Activated B cell treated with CpG ODN at 0.5 μM for 24 hours (primary cell): ENCODE measurements at regions not wholly inside any gene's neighbourhood (a gene's known extent, or its start where the extent isn't known, plus 50 kb on each side); places are given as distances from the start of the nearest gene placed in this dataset.

ENCODE experiments used
- ATAC-seq: fragments of 200-7000 bp; cut with Tn5 transposase; one replicate; pipeline ENCODE4 v1.10.0; 2021; ENCODE audit warnings: low read depth, mild to moderate bottlenecking, moderate library complexity
- CTCF ChIA-PET: fragments of 350-600 bp; sonication (Branson Sonifier 250); formaldehyde crosslinking; loops from one replicate; lab custom pipeline; 2021; ENCODE audit warnings: antibody characterized with exemption; lab: Charles Lee
- POLR2A ChIA-PET: fragments of 350-600 bp; sonication (Branson Sonifier 250); formaldehyde crosslinking; loops from one replicate; lab custom pipeline; 2021; ENCODE audit warnings: antibody characterized with exemption; lab: Charles Lee
- DNase-seq: peaks from one replicate; pipeline ENCODE4 v3.0.0; 2022
- H3K27ac Mint-ChIP-seq: one replicate; pipeline ENCODE4 v1.8.0; 2020; ENCODE audit warnings: mixed read lengths
- H3K27me3 Mint-ChIP-seq: one replicate; pipeline ENCODE4 v1.8.0; 2021; ENCODE audit warnings: mixed read lengths
- H3K36me3 Mint-ChIP-seq: one replicate; pipeline ENCODE4 v1.8.0; 2021; ENCODE audit warnings: low read depth, mixed read lengths
- H3K4me1 Mint-ChIP-seq: one replicate; pipeline ENCODE4 v1.8.0; 2021; ENCODE audit warnings: mixed read lengths
- H3K4me3 Mint-ChIP-seq: one replicate; pipeline ENCODE4 v1.8.0; 2020; ENCODE audit warnings: mild to moderate bottlenecking, mixed read lengths
- H3K9me3 Mint-ChIP-seq: one replicate; pipeline ENCODE4 v1.8.0; 2020; ENCODE audit warnings: mixed read lengths
- intact Hi-C: fragments of 100-400 bp; cut with micrococcal nuclease; formaldehyde crosslinking; loops from one replicate; pipeline ENCODE4 v1.15.1; 2024
- TF ChIP-seq, protein P1 (sequence below): fragments of 200-600 bp; IDR thresholded peaks from one replicate; pipeline ENCODE4 v1.8.0; 2022; ENCODE audit warnings: antibody characterized with exemption, mild to moderate bottlenecking

DNA sequence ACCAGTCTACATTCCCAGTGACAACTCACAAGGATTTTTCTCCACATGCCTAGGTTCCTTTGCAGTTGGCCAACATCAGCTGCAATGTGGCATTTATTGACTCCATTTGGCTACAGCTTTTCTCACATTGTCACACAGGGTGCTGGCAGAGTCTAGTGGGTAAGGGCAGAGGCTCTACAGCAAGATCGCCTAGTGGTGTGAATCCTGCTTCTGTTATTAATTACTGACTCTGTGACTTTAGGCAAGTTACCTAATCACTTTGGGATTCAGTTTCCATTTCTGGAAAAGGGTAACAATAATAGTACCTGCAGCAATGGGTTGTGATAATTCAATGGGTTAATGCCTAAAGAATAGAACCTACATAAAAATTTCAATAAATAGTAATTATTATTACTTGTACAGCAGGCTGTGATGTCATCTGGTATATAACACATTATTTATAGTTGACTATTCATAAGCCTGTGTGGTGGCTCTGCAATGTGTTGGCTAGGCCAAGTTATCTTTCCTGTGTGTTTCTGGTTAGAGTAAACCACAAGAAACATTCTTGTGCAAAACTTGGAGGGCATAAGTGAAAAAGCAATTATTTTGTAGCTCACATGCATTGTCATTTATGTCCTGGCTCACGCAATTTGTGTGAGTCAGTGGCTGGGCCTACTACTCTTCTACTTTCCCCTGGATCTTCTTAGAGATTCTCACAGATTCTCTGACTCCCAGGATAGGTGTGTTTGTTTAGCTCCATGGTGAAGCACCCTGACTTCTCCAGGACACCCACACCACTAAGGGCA, 59.5 kb downstream of the PTGS2 start:
- POLR2A ChIA-PET = no interaction called here
- ATAC-seq = no peak
- Mint-ChIP-seq H3K4me3 (no peak overlapping the region), H3K36me3 (no peaks in the 10 kb centered on the region), H3K27me3 (no peaks in the 10 kb centered on the region), H3K9me3 (peaks cover 4% of the 10 kb centered on the region), H3K27ac (no peak overlapping the region), H3K4me1 (peaks cover 13% of the 10 kb centered on the region)
- CTCF ChIA-PET = no interaction called here
- TF ChIP-seq, protein P1, sequence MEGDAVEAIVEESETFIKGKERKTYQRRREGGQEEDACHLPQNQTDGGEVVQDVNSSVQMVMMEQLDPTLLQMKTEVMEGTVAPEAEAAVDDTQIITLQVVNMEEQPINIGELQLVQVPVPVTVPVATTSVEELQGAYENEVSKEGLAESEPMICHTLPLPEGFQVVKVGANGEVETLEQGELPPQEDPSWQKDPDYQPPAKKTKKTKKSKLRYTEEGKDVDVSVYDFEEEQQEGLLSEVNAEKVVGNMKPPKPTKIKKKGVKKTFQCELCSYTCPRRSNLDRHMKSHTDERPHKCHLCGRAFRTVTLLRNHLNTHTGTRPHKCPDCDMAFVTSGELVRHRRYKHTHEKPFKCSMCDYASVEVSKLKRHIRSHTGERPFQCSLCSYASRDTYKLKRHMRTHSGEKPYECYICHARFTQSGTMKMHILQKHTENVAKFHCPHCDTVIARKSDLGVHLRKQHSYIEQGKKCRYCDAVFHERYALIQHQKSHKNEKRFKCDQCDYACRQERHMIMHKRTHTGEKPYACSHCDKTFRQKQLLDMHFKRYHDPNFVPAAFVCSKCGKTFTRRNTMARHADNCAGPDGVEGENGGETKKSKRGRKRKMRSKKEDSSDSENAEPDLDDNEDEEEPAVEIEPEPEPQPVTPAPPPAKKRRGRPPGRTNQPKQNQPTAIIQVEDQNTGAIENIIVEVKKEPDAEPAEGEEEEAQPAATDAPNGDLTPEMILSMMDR = no peak
- no peak for DNase-seq
- intact Hi-C loops = no loop called here

DNA sequence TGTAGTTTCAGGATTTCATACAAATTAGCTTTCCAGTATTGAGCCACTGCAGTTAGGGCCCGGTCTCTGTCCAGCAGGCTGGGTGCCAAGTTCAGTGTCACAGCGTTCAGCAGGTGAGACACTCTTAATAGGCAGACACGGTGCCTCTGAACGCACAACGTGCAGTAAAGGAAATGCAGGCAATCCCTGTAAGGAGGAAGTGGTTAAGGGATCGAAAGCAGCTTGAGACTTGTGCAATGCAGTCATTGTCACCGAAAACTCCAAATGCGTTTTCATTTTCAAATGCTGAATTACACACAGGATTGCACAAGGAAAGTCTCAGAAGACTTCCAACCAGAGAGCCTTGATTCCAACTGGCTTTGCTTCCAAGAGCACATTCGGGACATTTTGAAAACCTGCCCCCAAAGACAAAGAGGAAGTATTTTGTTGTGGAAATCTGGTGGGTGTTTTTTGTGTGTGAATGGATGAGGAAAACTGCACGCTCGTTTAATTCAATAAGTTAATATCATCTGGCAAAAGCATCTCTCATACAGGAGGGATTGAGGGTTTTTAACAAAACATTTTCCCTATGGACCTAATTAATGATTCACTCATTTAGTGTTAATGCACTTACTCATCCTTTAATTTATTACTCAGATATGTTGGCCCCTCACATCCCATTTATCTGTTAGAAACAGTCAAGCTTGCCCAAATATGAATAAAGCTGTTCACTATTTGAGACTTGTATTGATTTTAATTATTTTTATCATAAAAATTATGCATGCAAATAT, 61.6 kb downstream of the PTGS2 start:
- CTCF ChIA-PET = no interaction called here
- Mint-ChIP-seq H3K4me1 (peaks cover 16% of the 10 kb centered on the region), H3K4me3 (peak overlapping the region; percentile 68), H3K9me3 (peaks cover 4% of the 10 kb centered on the region), H3K27ac (no peak overlapping the region), H3K27me3 (no peaks in the 10 kb centered on the region), H3K36me3 (no peaks in the 10 kb centered on the region)
- intact Hi-C loops = no loop called here
- TF ChIP-seq, protein P1 = no peak
- ATAC-seq = peak; percentile 68
- POLR2A ChIA-PET = no interaction called here
- no peak for DNase-seq

DNA sequence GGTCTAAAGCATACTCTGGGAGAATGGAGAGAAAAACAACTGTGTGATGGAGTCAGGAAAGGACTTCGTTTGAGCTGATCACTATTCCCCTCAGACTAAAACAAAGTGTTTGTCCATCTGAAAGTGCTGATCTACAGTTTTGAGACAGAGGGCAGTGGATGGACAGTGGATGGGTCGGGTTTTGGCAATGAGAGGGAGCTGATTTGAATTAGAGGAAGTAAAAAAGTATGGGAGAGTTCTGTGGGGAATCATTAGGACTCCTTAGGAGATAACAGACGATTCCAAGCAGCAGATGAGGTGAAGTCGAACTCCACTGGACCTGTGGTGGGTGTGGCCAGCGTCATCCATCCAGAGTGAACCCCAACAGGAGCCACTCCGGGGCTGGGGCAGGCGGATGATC, 62.3 kb downstream of the PTGS2 start:
- POLR2A ChIA-PET = no interaction called here
- peak overlapping the region; percentile 4 for H3K27ac Mint-ChIP-seq
- DNase-seq (no peak), ATAC-seq (no peak)
- H3K36me3 Mint-ChIP-seq = no peaks in the 10 kb centered on the region
- H3K4me1 Mint-ChIP-seq = peaks cover 16% of the 10 kb centered on the region
- H3K4me3 Mint-ChIP-seq = no peak overlapping the region
- intact Hi-C loops = no loop called here
- CTCF ChIA-PET = no interaction called here
- peaks cover 4% of the 10 kb centered on the region for H3K9me3 Mint-ChIP-seq
- TF ChIP-seq, protein P1 = no peak
- H3K27me3 Mint-ChIP-seq = no peaks in the 10 kb centered on the region

DNA sequence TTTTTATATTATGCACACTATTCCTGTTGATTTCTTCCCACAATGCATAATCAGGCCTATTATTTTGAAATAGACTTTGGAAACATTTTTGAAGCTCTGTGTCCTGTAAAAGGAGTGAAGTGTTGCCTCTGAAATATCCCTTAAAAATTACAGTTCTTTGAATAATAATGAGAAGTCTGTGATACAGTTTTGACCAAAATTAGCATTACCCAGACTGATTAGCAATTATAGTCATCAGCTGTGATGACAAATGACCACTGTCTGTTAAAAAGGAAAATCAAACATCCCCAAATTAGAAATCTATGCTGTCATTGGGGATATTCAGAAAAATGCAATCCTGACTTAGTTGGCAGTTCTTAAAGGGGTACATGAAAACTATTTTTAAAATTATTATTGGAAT, 63.7 kb downstream of the PTGS2 start:
- peaks cover 4% of the 10 kb centered on the region for H3K9me3 Mint-ChIP-seq
- TF ChIP-seq, protein P1 = no peak
- POLR2A ChIA-PET = no interaction called here
- H3K36me3 Mint-ChIP-seq = no peaks in the 10 kb centered on the region
- no peak overlapping the region for H3K4me3 Mint-ChIP-seq
- ATAC-seq (no peak), DNase-seq (no peak)
- H3K4me1 Mint-ChIP-seq = peaks cover 16% of the 10 kb centered on the region
- H3K27ac Mint-ChIP-seq = no peak overlapping the region
- H3K27me3 Mint-ChIP-seq = no peaks in the 10 kb centered on the region
- intact Hi-C loops = no loop called here
- CTCF ChIA-PET = no interaction called here

DNA sequence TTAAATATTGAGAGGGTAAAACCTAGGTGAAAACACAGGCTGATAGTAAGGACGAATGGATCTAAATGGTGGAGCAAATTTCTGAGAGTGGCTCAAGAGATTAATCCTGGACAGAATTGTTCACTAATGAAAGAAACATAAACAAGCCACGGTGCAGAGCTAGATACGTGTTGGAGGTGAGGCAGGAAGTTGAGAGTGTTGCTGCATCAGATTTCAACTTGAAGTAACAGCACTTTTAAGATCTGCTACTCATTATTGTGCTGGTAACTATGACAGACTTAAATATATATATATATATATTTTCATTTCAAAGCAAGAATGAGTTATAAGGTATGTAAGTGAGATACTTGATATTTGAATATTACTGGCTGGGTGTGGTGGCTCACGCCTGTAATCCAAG, 64.9 kb downstream of the PTGS2 start:
- POLR2A ChIA-PET = no interaction called here
- intact Hi-C loops = no loop called here
- no peak for DNase-seq
- H3K27ac Mint-ChIP-seq = no peak overlapping the region
- ATAC-seq = no peak
- H3K4me3 Mint-ChIP-seq = no peak overlapping the region
- H3K36me3 Mint-ChIP-seq = no peaks in the 10 kb centered on the region
- peaks cover 4% of the 10 kb centered on the region for H3K9me3 Mint-ChIP-seq
- TF ChIP-seq, protein P1 = no peak
- CTCF ChIA-PET = no interaction called here
- peaks cover 16% of the 10 kb centered on the region for H3K4me1 Mint-ChIP-seq
- H3K27me3 Mint-ChIP-seq = peaks cover 3% of the 10 kb centered on the region
